GM19438 (cell line): ENCODE measurements at regions not wholly inside any gene's neighbourhood (a gene's known extent, or its start where the extent isn't known, plus 50 kb on each side); places are given as distances from the start of the nearest gene placed in this dataset.

Experiments
- ATAC-seq: cut with Tn5 transposase; IDR thresholded peaks from one replicate; pipeline ENCODE4 v1.9.1; 2021; ENCODE audit warnings: low read depth; ENCODE audit not compliant: unreplicated experiment

- no peak for ATAC-seq
Observed at GRCh38 chr4:136355970-136356369, 1176.3 kb downstream of the PCDH18 start.

GRCh38 chr4:136343340-136343739, 1189.0 kb downstream of the PCDH18 start:
- ATAC-seq = no peak

- ATAC-seq = no peak
Observed at GRCh38 chr4:136342666-136343065, 1189.6 kb downstream of the PCDH18 start.

- no peak for ATAC-seq
Observed at GRCh38 chr4:136337216-136337615, 1195.1 kb downstream of the PCDH18 start.

GRCh38 chr4:136336479-136336878, 1195.8 kb downstream of the PCDH18 start:
- ATAC-seq = no peak

GRCh38 chr4:136329042-136329662, 1203.1 kb downstream of the PCDH18 start:
- no peak for ATAC-seq

GRCh38 chr4:136328131-136328530, 1204.2 kb downstream of the PCDH18 start:
- no peak for ATAC-seq

GRCh38 chr4:136320465-136320813, 1211.9 kb downstream of the PCDH18 start:
- no peak for ATAC-seq

GRCh38 chr4:136319789-136320464, 1212.4 kb downstream of the PCDH18 start:
- no peak for ATAC-seq

GRCh38 chr4:136316961-136317360, 1215.3 kb downstream of the PCDH18 start:
- ATAC-seq = no peak

- ATAC-seq = no peak
Observed at GRCh38 chr4:136314686-136315085, 1217.6 kb downstream of the PCDH18 start.

- ATAC-seq = no peak
Observed at GRCh38 chr4:136311774-136312173, 1220.5 kb downstream of the PCDH18 start.

- ATAC-seq = no peak
Observed at GRCh38 chr4:136307765-136308164, 1224.5 kb downstream of the PCDH18 start.

- ATAC-seq = no peak
Observed at GRCh38 chr4:136306361-136306760, 1225.9 kb downstream of the PCDH18 start.

GRCh38 chr4:136302566-136302965, 1229.7 kb downstream of the PCDH18 start:
- ATAC-seq = no peak

- no peak for ATAC-seq
Observed at GRCh38 chr4:136301749-136302495, 1230.4 kb downstream of the PCDH18 start.

GRCh38 chr4:136283977-136284376, 1248.3 kb downstream of the PCDH18 start:
- no peak for ATAC-seq

GRCh38 chr4:136281889-136282288, 1250.4 kb downstream of the PCDH18 start:
- no peak for ATAC-seq

GRCh38 chr4:136281307-136281706, 1251.0 kb downstream of the PCDH18 start:
- no peak for ATAC-seq

- ATAC-seq = no peak
Observed at GRCh38 chr4:136277741-136278140, 1254.6 kb downstream of the PCDH18 start.

GRCh38 chr4:136246876-136247275, 1285.4 kb downstream of the PCDH18 start:
- no peak for ATAC-seq
